ENCODE measurements at regions not wholly inside any gene's neighbourhood (a gene's known extent, or its start where the extent isn't known, plus 50 kb on each side); places are given as distances from the start of the nearest gene placed in this dataset.
"Not testable (repeated sequence)": the region's sequence is repeated elsewhere in the genome, so short reads cannot be mapped to it uniquely, and the experiment has no call there.

GRCh38 chr1:187680823-187681222 lies 852.1 kb downstream of the PLA2G4A start:
- no peaks in the 10 kb centered on the region for H3K9me3 Mint-ChIP-seq
- H3K4me1 Mint-ChIP-seq (ENCODE audit: low read depth): no peaks in the 10 kb centered on the region
- no peak overlapping the region for H3K27ac Mint-ChIP-seq
- H3K4me3 Mint-ChIP-seq: no peak overlapping the region
- no peaks in the 10 kb centered on the region for H3K36me3 Mint-ChIP-seq (ENCODE audit: low read depth)
- no peaks in the 10 kb centered on the region for H3K27me3 Mint-ChIP-seq (ENCODE audit: low read depth)

GRCh38 chr1:187682112-187682511 lies 853.4 kb downstream of the PLA2G4A start:
- Mint-ChIP-seq H3K27ac (no peak overlapping the region), H3K36me3 (ENCODE audit: low read depth) (no peaks in the 10 kb centered on the region), H3K27me3 (ENCODE audit: low read depth) (no peaks in the 10 kb centered on the region), H3K4me1 (ENCODE audit: low read depth) (no peaks in the 10 kb centered on the region), H3K4me3 (no peak overlapping the region), H3K9me3 (no peaks in the 10 kb centered on the region)

GRCh38 chr1:187685333-187685732 lies 856.6 kb downstream of the PLA2G4A start:
- Mint-ChIP-seq H3K36me3 (ENCODE audit: low read depth) (no peaks in the 10 kb centered on the region), H3K27ac (no peak overlapping the region), H3K9me3 (no peaks in the 10 kb centered on the region), H3K4me1 (ENCODE audit: low read depth) (no peaks in the 10 kb centered on the region), H3K4me3 (no peak overlapping the region), H3K27me3 (ENCODE audit: low read depth) (no peaks in the 10 kb centered on the region)

- Mint-ChIP-seq H3K36me3 (ENCODE audit: low read depth) (no peaks in the 10 kb centered on the region), H3K27ac (no peak overlapping the region), H3K4me1 (ENCODE audit: low read depth) (no peaks in the 10 kb centered on the region), H3K27me3 (ENCODE audit: low read depth) (no peaks in the 10 kb centered on the region), H3K9me3 (no peaks in the 10 kb centered on the region), H3K4me3 (no peak overlapping the region)
Observed at GRCh38 chr1:187689129-187689528, 860.4 kb downstream of the PLA2G4A start.

- H3K36me3 Mint-ChIP-seq (ENCODE audit: low read depth): no peaks in the 10 kb centered on the region
- H3K4me1 Mint-ChIP-seq (ENCODE audit: low read depth): no peaks in the 10 kb centered on the region
- H3K4me3 Mint-ChIP-seq: no peak overlapping the region
- no peaks in the 10 kb centered on the region for H3K9me3 Mint-ChIP-seq
- H3K27ac Mint-ChIP-seq: no peak overlapping the region
- H3K27me3 Mint-ChIP-seq (ENCODE audit: low read depth): no peaks in the 10 kb centered on the region
Observed at GRCh38 chr1:187691439-187691838, 862.7 kb downstream of the PLA2G4A start.

GRCh38 chr1:187692799-187693198 lies 864.0 kb downstream of the PLA2G4A start:
- H3K9me3 Mint-ChIP-seq: no peaks in the 10 kb centered on the region
- no peaks in the 10 kb centered on the region for H3K36me3 Mint-ChIP-seq (ENCODE audit: low read depth)
- H3K4me3 Mint-ChIP-seq: no peak overlapping the region
- H3K4me1 Mint-ChIP-seq (ENCODE audit: low read depth): no peaks in the 10 kb centered on the region
- no peak overlapping the region for H3K27ac Mint-ChIP-seq
- H3K27me3 Mint-ChIP-seq (ENCODE audit: low read depth): no peaks in the 10 kb centered on the region

- Mint-ChIP-seq H3K4me1 (ENCODE audit: low read depth) (no peaks in the 10 kb centered on the region), H3K27me3 (ENCODE audit: low read depth) (no peaks in the 10 kb centered on the region), H3K9me3 (no peaks in the 10 kb centered on the region), H3K36me3 (ENCODE audit: low read depth) (no peaks in the 10 kb centered on the region), H3K27ac (no peak overlapping the region), H3K4me3 (no peak overlapping the region)
Observed at GRCh38 chr1:187696073-187696472, 867.3 kb downstream of the PLA2G4A start.

GRCh38 chr1:187703138-187704130 lies 874.7 kb downstream of the PLA2G4A start:
- H3K36me3 Mint-ChIP-seq (ENCODE audit: low read depth); H3K9me3 Mint-ChIP-seq; H3K27me3 Mint-ChIP-seq (ENCODE audit: low read depth); H3K27ac Mint-ChIP-seq; H3K4me3 Mint-ChIP-seq; H3K4me1 Mint-ChIP-seq (ENCODE audit: low read depth): not testable (repeated sequence)

GRCh38 chr1:187714470-187714869 lies 885.7 kb downstream of the PLA2G4A start:
- Mint-ChIP-seq H3K27me3 (ENCODE audit: low read depth) (no peaks in the 10 kb centered on the region), H3K9me3 (no peaks in the 10 kb centered on the region), H3K4me1 (ENCODE audit: low read depth) (no peaks in the 10 kb centered on the region), H3K27ac (no peak overlapping the region), H3K36me3 (ENCODE audit: low read depth) (no peaks in the 10 kb centered on the region), H3K4me3 (no peak overlapping the region)

GRCh38 chr1:187715483-187715882 lies 886.7 kb downstream of the PLA2G4A start:
- H3K4me3 Mint-ChIP-seq: no peak overlapping the region
- no peaks in the 10 kb centered on the region for H3K36me3 Mint-ChIP-seq (ENCODE audit: low read depth)
- H3K4me1 Mint-ChIP-seq (ENCODE audit: low read depth): no peaks in the 10 kb centered on the region
- H3K27ac Mint-ChIP-seq: no peak overlapping the region
- no peaks in the 10 kb centered on the region for H3K27me3 Mint-ChIP-seq (ENCODE audit: low read depth)
- H3K9me3 Mint-ChIP-seq: no peaks in the 10 kb centered on the region

GRCh38 chr1:187716160-187716559 lies 887.4 kb downstream of the PLA2G4A start:
- H3K36me3 Mint-ChIP-seq (ENCODE audit: low read depth): no peaks in the 10 kb centered on the region
- H3K4me1 Mint-ChIP-seq (ENCODE audit: low read depth): no peaks in the 10 kb centered on the region
- H3K27me3 Mint-ChIP-seq (ENCODE audit: low read depth): no peaks in the 10 kb centered on the region
- no peak overlapping the region for H3K4me3 Mint-ChIP-seq
- no peaks in the 10 kb centered on the region for H3K9me3 Mint-ChIP-seq
- no peak overlapping the region for H3K27ac Mint-ChIP-seq

- H3K36me3 Mint-ChIP-seq (ENCODE audit: low read depth): no peaks in the 10 kb centered on the region
- H3K4me3 Mint-ChIP-seq: no peak overlapping the region
- no peaks in the 10 kb centered on the region for H3K9me3 Mint-ChIP-seq
- no peaks in the 10 kb centered on the region for H3K27me3 Mint-ChIP-seq (ENCODE audit: low read depth)
- no peak overlapping the region for H3K27ac Mint-ChIP-seq
- H3K4me1 Mint-ChIP-seq (ENCODE audit: low read depth): no peaks in the 10 kb centered on the region
Observed at GRCh38 chr1:187718527-187718926, 889.8 kb downstream of the PLA2G4A start.

GRCh38 chr1:187721216-187721615 lies 892.5 kb downstream of the PLA2G4A start:
- Mint-ChIP-seq H3K36me3 (ENCODE audit: low read depth) (no peaks in the 10 kb centered on the region), H3K9me3 (no peaks in the 10 kb centered on the region)

GRCh38 chr1:187725216-187725615 lies 896.5 kb downstream of the PLA2G4A start:
- Mint-ChIP-seq H3K4me1 (ENCODE audit: low read depth) (no peaks in the 10 kb centered on the region), H3K27ac (no peak overlapping the region), H3K9me3 (no peaks in the 10 kb centered on the region), H3K27me3 (ENCODE audit: low read depth) (no peaks in the 10 kb centered on the region), H3K4me3 (no peak overlapping the region), H3K36me3 (ENCODE audit: low read depth) (no peaks in the 10 kb centered on the region)

More at GRCh38 chr1:187721216-187721615, 892.5 kb downstream of the PLA2G4A start:
- Mint-ChIP-seq H3K4me3 (no peak overlapping the region), H3K27ac (no peak overlapping the region), H3K4me1 (ENCODE audit: low read depth) (no peaks in the 10 kb centered on the region), H3K27me3 (ENCODE audit: low read depth) (no peaks in the 10 kb centered on the region)

- Mint-ChIP-seq H3K9me3 (no peaks in the 10 kb centered on the region), H3K4me1 (ENCODE audit: low read depth) (no peaks in the 10 kb centered on the region), H3K27me3 (ENCODE audit: low read depth) (no peaks in the 10 kb centered on the region), H3K27ac (no peak overlapping the region), H3K36me3 (ENCODE audit: low read depth) (no peaks in the 10 kb centered on the region), H3K4me3 (no peak overlapping the region)
Observed at GRCh38 chr1:187733232-187733631, 904.5 kb downstream of the PLA2G4A start.

Measured in T-helper 1 cell treated with Interleukin-12 subunit alpha and Interleukin-12 subunit beta and Interleukin-4 antibody, amounts not matched to agents 30 μg/mL and 1 μg/mL, for 36 hours (primary cell).